GM06990 (cell line): ENCODE measurements at regions not wholly inside any gene's neighbourhood (a gene's known extent, or its start where the extent isn't known, plus 50 kb on each side); places are given as distances from the start of the nearest gene placed in this dataset.

Experiments used
- DNase-seq: peaks from one replicate; pipeline ENCODE4 v3.0.0-alpha.2; 2011; ENCODE audit not compliant: insufficient read length; ENCODE audit errors: extremely low read depth
- H3K27me3 ChIP-seq: replicated peaks from 2 replicates; pipeline ENCODE4 v1.6.0; 2011; ENCODE audit warnings: low read length; ENCODE audit not compliant: control insufficient read depth, insufficient read depth
- H3K36me3 ChIP-seq: 2 replicates; pipeline ENCODE4 v1.5.1; 2011; ENCODE audit warnings: low read length; ENCODE audit not compliant: control insufficient read depth, insufficient read depth
- H3K4me3 ChIP-seq: replicated peaks from 2 replicates; pipeline ENCODE4 v1.5.1; 2011; ENCODE audit warnings: low read depth, mild to moderate bottlenecking, control low read depth, low read length
- TF ChIP-seq, protein P1 (sequence below): IDR thresholded peaks from 2 replicates; pipeline ENCODE4 v1.5.1; 2011; ENCODE audit warnings: low read length, control low read depth, mild to moderate bottlenecking, inconsistent platforms; ENCODE audit not compliant: insufficient read depth, poor library complexity, severe bottlenecking

DNA sequence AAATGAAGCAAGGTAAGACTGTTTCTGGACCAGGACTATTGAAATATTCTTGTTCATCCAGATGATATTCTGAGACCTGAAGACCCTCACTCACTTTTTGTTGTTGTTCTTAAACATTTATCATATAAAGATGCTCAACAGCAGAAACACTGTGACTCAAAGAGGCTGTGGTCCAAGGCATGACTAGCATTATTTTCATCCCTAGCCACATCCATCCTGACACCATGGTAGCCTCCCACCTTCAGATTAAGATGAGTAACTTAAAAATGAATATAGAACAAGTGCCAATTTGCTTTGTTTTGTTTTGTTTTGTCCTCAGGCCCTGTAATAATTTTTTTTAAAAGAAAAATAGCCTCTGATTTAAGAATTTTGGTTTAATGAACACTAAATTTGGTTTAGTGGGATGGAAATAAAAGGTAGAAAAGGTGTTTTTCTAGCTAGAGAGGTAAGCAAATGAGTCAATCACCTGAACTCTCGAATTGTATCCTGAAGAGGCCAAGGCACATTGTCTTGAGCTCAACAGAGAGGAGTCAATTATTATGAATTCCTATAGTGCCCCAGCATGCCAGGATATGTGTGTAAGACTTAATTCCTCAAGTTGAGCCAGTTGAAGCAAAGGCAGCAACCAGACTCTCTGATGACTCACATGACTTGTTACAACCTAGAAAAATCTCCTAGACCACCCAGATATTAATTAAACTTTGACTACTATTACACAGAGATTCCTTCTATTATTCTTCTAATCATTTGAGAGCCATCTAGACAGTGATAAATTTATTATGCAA is 380.1 kb upstream of the TUSC1 start:
- no peak for DNase-seq
- TF ChIP-seq, protein P1, sequence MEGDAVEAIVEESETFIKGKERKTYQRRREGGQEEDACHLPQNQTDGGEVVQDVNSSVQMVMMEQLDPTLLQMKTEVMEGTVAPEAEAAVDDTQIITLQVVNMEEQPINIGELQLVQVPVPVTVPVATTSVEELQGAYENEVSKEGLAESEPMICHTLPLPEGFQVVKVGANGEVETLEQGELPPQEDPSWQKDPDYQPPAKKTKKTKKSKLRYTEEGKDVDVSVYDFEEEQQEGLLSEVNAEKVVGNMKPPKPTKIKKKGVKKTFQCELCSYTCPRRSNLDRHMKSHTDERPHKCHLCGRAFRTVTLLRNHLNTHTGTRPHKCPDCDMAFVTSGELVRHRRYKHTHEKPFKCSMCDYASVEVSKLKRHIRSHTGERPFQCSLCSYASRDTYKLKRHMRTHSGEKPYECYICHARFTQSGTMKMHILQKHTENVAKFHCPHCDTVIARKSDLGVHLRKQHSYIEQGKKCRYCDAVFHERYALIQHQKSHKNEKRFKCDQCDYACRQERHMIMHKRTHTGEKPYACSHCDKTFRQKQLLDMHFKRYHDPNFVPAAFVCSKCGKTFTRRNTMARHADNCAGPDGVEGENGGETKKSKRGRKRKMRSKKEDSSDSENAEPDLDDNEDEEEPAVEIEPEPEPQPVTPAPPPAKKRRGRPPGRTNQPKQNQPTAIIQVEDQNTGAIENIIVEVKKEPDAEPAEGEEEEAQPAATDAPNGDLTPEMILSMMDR: no peak
- H3K4me3 ChIP-seq: no peak overlapping the region
- no peaks in the 10 kb centered on the region for H3K36me3 ChIP-seq
- H3K27me3 ChIP-seq: no peaks in the 10 kb centered on the region

DNA sequence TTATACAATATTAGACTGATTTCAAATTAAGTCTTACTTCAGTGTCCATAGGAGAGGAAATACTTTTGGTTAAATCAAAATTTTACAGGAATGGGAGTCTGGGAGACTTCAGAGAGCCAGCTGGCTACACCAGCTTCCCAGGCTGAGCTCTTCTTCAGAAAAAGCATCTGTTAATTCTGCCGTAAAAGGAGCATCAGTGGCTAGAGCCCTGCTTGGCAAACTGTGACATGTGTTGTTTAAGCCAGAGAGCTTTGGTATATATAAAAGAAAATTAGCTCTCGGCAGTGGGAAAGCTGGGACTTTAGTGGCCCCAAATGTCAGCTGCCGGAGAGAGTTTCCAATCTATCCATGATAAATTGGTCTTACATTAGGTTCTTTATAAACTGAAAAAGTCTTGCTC is 378.8 kb upstream of the TUSC1 start:
- TF ChIP-seq, protein P1: no peak
- Histone ChIP-seq H3K27me3 (no peaks in the 10 kb centered on the region), H3K36me3 (no peaks in the 10 kb centered on the region), H3K4me3 (no peak overlapping the region)
- DNase-seq: no peak

DNA sequence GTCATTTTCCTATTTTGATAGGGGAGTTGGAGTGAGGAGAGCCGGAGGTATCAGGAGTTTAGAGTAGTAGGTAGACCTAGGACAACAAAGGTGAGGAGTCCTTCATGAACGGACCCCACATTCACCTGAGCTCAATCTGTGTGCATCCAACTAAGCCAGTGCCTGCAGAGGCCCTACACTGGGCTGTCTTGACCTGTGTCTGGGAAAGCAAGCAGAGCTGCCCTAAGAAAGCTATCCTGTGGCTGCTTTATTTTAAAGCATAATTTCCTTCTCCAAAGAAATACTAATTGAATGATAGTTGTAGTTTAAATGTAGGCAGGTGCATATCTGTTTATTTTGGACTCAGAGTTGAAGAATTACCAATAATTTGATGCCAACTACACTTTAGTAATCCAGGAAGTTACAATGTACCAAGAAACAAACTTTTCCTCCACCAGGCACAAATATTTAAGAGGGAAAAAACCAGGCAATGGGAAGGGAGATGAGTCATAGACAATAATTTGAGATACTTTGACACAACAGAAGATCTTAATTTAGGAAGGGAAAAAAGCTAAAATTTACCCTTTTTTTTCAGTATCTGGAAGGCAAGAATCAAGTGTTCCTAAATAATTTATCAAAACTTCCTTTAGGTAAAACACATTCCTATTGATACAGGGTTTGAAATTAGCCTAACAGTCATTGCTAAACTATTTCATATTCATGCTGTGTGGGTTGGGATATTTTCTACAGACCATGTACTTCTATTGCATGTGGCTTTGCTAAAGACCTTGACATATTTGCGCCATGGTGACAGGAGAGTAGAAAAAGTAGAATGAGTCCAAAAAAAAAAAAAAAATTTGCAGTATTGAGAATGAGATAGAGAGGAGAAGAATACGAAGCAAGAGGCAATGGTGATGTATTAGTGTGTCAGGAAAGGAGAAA is 376.6 kb upstream of the TUSC1 start:
- no peaks in the 10 kb centered on the region for H3K27me3 ChIP-seq
- no peak for DNase-seq
- H3K4me3 ChIP-seq: no peak overlapping the region
- H3K36me3 ChIP-seq: no peaks in the 10 kb centered on the region
- TF ChIP-seq, protein P1: no peak

DNA sequence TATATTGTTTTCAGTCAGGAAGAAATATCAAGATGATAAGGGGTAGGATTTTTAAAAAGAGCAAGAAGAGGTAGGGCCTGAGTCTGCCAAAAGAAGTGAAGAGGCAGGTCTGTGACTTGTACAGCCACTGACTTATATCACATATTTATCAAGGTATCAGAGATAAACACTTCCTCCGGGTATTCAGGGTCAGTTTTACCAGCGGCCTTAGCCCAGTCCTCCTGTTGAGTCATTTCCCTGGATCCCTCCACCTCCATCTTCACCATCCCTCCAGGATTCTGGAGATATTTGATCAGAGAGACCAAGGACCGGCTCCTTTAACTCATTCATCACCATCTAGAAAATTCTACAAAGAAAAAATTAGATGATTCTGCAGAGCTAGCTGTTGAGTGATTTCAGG is 375.7 kb upstream of the TUSC1 start:
- Histone ChIP-seq H3K4me3 (no peak overlapping the region), H3K27me3 (no peaks in the 10 kb centered on the region), H3K36me3 (no peaks in the 10 kb centered on the region)
- no peak for DNase-seq
- TF ChIP-seq, protein P1: no peak

DNA sequence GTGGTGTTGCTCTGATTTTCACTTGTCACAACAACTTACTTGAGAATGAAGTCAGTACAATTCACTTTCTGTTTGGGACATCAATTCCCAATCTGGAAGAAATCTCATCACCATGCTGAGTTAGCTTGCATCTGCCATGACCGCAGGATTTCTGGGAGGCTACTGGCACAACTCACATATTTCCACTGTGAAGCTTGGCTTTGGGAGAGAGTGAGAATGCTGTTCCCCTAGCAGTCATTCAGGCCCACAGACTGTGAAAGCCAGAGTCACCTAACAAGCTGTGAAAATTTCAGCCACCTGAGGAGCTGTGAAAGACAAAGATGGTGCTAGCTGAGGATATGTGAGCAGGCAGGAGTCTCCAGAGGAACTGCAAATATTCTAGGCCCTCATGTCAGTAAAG is 365.2 kb upstream of the TUSC1 start:
- TF ChIP-seq, protein P1: no peak
- DNase-seq: no peak
- Histone ChIP-seq H3K27me3 (no peaks in the 10 kb centered on the region), H3K4me3 (no peak overlapping the region), H3K36me3 (no peaks in the 10 kb centered on the region)
